ENCODE measurements at regions not wholly inside any gene's neighbourhood (a gene's known extent, or its start where the extent isn't known, plus 50 kb on each side); places are given as distances from the start of the nearest gene placed in this dataset.

DNA sequence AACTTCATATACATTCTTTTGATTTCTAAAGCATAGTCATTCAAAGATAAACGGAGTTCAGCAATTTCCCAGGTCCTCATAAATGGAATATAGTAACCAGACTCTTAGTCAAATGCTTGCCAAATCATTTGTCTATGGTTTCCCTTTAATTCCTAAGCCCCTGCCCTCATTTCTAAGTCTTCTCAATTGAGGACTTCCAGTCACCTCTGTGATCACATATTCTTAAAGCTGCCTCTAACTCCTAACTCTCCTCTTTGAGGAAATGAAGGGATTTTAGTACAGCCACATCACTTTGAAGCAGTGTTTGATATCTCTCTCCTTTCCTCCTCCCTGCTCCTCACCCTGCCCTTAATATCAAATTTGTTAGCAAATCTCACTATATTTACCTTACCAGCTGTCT is 58.7 kb downstream of the PLEKHG1 start:
- no peak for TF ChIP-seq CTCF (IDR thresholded peaks at IDR 0.05; ENCODE audit: low read depth, low read length)
- no peak for TF ChIP-seq EZH2phosphoT487 (IDR thresholded peaks at IDR 0.05; ENCODE audit: low read depth)
